ENCODE measurements at regions not wholly inside any gene's neighbourhood (a gene's known extent, or its start where the extent isn't known, plus 50 kb on each side); places are given as distances from the start of the nearest gene placed in this dataset.
A peak's percentile ranks its signal among the peaks of the same experiment; 100 is the strongest.

DNA sequence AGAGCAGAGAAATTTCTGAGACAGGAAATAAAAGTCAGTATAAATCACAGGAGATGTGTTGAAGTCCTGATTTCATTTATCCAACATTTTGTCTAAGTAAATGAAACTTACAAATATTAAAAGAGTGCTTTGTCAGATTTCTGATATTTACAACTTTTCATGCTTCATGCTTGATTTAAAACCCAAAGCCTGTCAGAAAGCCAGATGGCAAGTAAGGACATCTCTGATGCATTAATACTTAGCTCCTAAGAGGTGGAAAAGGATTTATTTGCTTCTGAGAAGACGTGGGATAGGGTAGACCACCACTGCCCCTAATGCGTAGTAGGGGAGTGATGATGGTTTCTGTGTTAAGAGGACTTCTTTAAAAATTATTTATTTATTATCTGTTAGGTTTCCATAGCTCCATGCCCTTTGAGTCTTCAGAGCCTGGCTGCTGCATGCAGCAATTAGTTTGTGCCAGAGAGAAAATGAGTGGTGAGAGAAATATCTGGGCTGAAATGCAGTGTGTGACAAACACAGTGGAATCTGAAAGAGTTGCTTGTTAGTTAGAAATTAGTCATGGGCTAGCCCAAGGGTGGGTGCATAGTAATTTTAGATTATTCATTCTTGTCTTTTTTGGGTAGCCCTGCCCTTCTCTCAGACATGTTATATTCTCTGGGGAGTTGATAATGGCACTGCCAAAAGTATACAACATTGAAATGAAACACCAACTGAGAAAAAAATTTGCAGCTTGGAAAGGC is 333.8 kb downstream of the C4orf33 start:
- no peak for DNase-seq (ENCODE audit: low spot score)
- ATAC-seq (ENCODE audit: low FRiP score): peak; percentile 77
- TF ChIP-seq, protein P1, sequence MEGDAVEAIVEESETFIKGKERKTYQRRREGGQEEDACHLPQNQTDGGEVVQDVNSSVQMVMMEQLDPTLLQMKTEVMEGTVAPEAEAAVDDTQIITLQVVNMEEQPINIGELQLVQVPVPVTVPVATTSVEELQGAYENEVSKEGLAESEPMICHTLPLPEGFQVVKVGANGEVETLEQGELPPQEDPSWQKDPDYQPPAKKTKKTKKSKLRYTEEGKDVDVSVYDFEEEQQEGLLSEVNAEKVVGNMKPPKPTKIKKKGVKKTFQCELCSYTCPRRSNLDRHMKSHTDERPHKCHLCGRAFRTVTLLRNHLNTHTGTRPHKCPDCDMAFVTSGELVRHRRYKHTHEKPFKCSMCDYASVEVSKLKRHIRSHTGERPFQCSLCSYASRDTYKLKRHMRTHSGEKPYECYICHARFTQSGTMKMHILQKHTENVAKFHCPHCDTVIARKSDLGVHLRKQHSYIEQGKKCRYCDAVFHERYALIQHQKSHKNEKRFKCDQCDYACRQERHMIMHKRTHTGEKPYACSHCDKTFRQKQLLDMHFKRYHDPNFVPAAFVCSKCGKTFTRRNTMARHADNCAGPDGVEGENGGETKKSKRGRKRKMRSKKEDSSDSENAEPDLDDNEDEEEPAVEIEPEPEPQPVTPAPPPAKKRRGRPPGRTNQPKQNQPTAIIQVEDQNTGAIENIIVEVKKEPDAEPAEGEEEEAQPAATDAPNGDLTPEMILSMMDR (IDR thresholded peaks at IDR 0.05): no peak

DNA sequence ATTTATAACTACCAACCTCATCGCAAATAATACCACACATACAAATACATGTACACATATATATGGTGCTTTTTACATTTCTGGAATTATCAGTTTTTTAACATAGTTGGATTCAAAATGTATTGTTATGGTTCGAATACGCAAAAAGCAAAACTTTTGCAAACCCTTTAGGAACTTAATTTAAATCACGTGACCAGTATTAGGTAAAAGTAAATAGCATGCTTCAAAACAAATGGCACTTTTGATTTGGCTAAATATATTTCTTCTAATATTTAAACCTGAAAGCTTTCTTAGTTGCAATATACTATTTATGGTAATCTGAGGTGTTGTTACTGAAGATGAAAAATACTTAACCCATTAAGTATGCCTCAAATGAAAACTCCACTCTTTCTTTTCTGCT is 341.4 kb downstream of the C4orf33 start:
- TF ChIP-seq, protein P1 (IDR thresholded peaks at IDR 0.05): no peak
- no peak for ATAC-seq (ENCODE audit: low FRiP score)
- no peak for DNase-seq (ENCODE audit: low spot score)

DNA sequence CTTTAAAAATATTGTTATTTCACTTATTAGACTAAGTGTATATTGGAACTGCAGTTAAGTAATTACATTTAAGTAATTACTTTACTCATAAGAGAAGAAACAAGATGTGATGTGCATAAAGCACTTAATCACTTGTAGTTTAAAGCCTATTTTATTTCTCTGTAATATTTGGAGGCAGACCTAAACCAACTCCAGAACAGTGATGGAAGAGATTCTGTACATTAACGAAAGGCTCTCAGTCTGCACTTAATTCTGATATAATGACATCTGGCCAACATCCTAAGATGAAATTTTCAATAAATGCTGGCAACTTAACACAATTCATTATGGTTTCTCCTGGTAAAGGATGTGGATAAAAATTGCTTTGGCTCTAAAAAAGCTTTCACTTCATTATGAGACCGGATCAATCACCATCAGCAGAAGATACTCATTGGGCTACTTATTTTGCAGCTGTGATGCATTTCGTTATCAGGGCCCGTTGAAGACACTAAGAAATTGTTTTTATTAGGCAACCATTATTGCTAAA is 342.6 kb downstream of the C4orf33 start:
- DNase-seq (ENCODE audit: low spot score) (no peak), ATAC-seq (ENCODE audit: low FRiP score) (no peak)
- TF ChIP-seq, protein P1 (IDR thresholded peaks at IDR 0.05): no peak

GRCh38 chr4:129446074-129446473 is 350.1 kb downstream of the C4orf33 start:
- ATAC-seq (ENCODE audit: low FRiP score) (no peak), DNase-seq (ENCODE audit: low spot score) (no peak)
- TF ChIP-seq, protein P1 (IDR thresholded peaks at IDR 0.05): no peak

- ATAC-seq (ENCODE audit: low FRiP score): no peak
- TF ChIP-seq, protein P1 (IDR thresholded peaks at IDR 0.05): no peak
- no peak for DNase-seq (ENCODE audit: low spot score)
These were observed 357.7 kb downstream of the C4orf33 start for GRCh38 chr4:129453524-129454200.

DNA sequence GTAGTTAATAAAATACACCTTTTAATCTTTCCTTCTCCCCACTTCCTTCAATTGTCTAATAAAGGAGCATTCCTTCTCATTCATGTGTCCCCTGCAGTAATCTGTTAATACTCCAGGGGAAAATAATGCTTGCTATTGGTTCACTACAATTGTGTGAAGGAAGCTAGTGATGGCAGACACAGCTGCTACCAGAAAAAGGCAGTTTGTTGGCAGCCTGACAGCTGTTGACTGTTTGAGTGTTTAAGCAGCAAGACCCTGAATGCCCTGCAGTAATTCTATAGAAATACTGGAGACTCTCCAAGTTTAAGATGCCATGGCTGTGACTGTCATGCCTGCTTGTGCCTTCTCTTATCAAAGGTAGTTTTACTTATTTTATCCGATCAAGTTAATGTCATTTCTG is 359.5 kb downstream of the C4orf33 start:
- TF ChIP-seq, protein P1 (IDR thresholded peaks at IDR 0.05): no peak
- ATAC-seq (ENCODE audit: low FRiP score) (no peak), DNase-seq (ENCODE audit: low spot score) (no peak)

Data from omental fat pad (tissue), 3 donors.